IPS-11a (cell line): ENCODE measurements at regions not wholly inside any gene's neighbourhood (a gene's known extent, or its start where the extent isn't known, plus 50 kb on each side); places are given as distances from the start of the nearest gene placed in this dataset.

ENCODE experiments used
- H3K4me3 ChIP-seq: one replicate; pipeline ENCODE4 v1.5.1; 2013; ENCODE audit warnings: low read depth, low read length, control low read depth

DNA sequence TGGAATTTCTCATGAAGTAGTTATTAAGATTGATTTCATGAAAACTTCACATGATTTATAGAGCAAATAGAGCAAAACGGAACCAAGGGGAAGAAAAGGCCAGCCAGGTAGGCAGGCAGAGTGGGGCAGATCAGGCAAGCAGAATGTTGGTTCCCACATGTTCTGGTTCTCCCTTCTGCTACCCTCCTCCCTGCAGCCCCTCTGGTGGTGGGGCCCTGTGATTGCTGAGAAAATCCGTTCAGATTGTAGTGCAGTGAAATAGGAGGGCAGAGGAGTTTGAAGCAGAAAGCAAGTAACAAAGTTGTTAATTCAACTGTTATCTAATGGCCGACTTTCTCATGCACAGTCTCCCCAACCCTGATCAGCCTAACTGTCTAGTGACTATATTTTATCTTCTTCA is 185.3 kb downstream of the MID1IP1 start:
- no peak overlapping the region for H3K4me3 ChIP-seq

DNA sequence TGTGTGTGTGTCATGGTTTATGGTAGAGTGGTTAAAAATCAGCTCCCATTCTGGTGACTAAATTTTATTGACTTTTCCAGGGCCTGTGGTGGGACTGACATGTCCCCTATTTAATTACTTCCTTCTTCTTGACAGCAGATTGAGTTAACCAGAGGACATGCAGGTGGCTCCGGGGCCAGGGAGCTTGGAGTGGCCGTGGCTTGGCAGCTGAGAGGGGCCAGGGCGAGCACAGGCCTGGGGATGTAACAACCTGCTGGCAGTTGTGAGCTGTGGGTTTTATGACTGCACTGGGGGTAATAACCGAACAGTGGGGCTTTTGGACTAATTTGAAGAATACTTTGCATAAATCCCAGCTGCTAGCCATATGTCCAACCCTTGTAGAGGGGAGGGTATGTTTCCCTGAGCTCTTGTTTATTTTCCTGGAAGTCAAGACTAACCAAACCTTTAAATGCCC is 186.0 kb downstream of the MID1IP1 start:
- H3K4me3 ChIP-seq, result no peak overlapping the region

DNA sequence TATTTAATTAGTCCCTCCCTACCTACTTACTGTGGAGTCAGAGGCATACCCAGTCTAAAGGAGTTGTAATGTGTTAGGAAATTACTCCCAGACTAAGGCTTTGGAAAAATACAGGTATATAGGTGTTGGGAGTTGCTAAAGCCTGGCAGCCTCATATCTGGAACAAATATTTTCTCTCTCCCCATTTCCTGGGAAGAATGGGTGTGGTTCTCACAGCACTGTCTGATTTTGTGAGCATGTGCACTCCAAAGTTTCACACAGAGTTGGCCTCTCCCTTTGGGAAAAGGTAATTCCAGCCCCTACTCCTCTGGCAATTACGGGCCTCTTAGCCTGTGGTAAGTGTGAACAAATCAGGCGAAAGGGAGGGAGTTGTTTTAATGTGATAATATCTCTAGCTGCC is 187.0 kb downstream of the MID1IP1 start:
- H3K4me3 ChIP-seq, result no peak overlapping the region

DNA sequence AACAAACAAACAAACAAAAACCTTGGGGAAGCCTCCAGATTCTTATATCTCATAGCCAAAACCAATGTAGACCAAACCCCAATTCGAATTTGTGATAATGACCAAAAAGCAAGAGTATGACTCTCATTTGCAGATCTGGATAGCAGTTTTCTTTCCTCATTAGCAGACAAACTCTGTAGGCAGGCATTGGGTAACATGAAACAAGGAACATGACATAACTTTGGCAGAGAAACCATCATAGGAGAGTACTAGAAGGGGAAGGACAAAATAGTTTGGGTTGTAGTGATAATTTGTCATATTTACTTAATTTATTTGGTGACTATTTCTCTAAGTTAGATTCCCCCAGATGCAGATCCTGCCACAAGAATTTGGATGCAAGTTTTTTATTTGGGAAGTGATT is 187.8 kb downstream of the MID1IP1 start:
- no peak overlapping the region for H3K4me3 ChIP-seq

DNA sequence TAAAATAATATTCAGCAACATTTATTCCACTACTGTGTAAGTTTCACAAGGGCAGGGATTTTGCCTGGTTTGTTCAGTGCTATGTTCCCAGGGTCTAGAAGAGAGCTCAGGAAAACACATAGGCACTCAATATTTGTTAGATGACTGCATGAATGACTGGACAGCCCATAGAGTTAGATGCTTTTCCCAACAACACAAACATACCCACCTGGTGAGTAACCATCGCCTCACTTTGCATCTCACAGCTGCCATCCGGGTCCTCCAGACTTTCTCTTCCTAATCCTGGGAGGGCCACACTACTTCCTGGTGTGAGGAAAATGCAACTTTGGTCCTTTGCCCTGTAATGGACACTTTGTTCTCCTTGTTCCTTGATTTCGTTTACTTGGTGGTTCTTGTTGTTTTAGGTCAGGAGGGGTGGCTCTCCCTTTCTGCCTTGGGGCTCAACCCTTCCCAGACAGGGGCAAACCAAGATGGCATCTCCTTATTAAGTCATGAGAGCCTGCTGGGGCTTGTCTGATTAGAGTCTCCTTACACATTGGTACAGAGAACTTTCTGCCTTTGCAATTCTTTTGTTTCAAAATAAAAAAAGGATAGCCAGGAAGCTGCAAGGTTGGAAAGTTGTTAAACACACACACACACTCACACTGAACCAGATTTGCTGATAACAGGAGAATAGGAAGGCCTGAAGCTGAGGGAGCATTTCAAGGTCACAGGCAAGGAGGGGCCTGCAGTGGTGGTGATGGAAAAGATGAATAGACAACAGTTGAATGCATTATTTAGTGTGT is 190.6 kb downstream of the MID1IP1 start:
- H3K4me3 ChIP-seq, result no peak overlapping the region

DNA sequence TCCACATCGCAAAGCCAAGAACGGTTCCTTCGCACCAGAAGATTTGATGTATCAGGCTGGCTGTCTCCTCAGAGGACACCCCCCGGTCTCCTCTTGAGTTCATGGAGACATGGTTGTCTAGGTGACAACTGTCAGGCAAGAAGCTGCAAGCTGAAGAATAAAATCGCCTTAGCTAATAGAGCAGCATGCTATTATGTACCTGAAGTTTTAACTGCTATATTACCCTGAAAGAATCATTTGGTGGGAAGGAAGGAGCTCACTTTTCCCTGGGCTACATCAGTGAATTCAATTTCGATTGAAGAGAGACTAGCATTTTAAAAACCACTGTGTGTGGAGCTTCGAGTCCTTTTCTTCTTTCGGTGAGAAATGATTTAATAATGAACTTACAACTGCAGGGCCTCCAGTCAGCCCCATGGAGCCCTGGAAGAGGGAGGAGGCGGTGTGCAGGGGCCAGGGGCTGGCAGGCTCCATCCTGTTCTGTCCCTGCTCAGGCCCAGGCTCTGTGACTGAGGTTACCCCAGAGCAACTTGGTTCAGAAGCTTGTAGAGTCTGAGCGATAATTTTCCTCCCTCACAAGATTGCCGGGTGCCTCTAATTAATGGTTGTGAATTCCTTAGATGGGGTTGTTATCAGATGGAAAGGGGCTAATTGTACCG is 191.3 kb downstream of the MID1IP1 start:
- no peak overlapping the region for H3K4me3 ChIP-seq

- no peak overlapping the region for H3K4me3 ChIP-seq
These were observed 192.2 kb downstream of the MID1IP1 start for GRCh38 chrX:38993500-38993899.

DNA sequence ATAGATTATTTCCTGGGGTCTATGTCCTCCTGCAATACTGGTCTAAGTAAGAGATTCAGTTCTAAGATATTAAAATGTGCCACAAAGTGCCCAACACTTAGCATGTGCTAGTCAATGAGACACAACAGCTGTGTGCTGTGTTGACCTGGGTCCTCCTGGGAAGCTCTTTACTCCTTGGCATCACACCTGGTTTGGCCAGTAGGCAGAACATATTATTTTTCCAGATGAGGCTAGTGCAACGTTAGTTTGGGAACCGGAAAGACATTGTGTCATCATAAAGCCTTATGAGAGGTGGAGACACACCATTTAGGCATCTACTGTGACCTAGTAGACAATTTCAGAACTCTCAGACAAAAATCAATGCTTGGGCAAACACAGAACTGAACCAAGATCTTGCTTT is 197.8 kb downstream of the MID1IP1 start:
- H3K4me3 ChIP-seq, result no peak overlapping the region

- H3K4me3 ChIP-seq, result no peak overlapping the region
These were observed 198.9 kb downstream of the MID1IP1 start for GRCh38 chrX:38999967-39000745.

GRCh38 chrX:39000802-39001201 is 199.5 kb downstream of the MID1IP1 start:
- no peak overlapping the region for H3K4me3 ChIP-seq

DNA sequence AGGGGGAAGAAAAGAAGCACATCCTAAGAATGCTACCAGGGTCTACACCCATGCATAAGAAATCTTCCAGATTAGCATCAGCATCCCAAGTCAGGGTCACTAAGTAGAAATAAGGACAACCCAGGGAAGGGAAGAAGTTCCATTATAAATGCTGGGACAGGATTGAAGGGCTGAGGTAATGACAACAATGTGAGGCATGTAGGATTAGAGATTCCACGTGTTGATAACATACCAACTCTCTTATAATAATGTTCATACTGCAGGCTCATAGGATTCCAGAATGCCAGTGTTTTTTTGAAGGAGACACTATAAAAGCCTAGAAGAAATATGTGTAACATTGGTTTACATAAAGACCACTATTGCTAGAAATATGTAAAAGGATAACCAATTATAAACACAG is 201.2 kb downstream of the MID1IP1 start:
- no peak overlapping the region for H3K4me3 ChIP-seq

- H3K4me3 ChIP-seq, result no peak overlapping the region
These were observed 207.3 kb downstream of the MID1IP1 start for GRCh38 chrX:39008549-39008948.

DNA sequence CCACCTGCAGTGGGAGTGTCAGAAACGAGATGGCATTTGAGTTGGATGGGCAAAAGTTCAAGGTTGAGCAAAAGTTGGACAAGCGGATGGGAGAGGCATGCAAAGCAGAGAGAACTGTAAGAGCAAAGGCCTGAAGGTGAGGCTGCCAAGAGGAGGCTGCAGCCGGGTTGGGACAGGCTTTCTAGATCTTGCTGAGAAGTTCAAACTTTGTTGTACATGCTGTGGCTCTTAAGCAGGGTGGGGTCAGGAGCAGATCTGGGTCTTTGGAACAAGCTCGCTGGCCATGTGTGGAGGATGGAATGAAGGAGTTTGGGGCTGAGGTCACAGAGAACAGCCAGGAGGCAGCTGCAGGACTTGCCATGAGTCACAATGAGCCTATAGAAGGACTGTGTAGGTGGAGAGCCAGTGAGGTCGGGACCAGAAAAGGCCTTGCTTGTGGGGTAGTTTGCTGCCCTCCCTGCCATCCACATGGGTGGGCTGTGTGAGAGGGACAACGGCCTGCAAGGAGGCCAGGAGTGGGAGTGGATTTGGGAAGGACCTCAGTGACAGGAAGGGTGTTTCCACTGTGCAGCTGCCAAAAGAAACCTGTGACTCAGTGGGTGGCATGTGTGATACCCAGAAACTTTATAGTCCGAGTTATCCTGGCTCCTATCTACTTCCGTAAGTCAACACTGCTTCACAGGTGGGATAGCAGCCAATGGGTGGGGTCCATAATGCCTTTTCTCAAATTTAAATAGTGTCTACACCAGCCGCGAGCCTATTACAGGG is 210.4 kb downstream of the MID1IP1 start:
- H3K4me3 ChIP-seq, result no peak overlapping the region

DNA sequence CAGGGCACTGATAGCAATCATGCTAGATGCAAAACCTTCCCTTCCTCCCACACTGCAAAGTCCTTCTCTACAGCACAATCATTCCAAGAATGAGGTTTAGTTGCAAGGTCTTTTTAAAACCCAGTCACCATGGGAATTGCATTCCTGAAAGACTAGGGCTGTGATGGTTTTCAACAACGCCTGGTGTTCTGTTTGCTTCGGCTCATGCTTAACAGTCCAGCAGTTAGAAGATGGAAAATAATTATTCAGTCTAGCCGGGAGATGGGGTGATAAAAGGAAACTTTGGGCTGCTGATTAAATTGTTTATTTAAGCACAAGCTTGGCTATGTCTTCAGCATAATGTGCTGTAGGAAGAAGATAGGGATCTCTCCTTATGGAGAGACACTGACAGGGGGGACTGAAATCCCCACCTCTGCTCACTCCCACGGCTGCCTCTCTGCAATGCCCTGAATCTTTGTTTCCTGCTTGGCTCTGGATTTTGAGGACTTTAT is 211.4 kb downstream of the MID1IP1 start:
- no peak overlapping the region for H3K4me3 ChIP-seq

- no peak overlapping the region for H3K4me3 ChIP-seq
These were observed 215.3 kb downstream of the MID1IP1 start for GRCh38 chrX:39016556-39016955.

DNA sequence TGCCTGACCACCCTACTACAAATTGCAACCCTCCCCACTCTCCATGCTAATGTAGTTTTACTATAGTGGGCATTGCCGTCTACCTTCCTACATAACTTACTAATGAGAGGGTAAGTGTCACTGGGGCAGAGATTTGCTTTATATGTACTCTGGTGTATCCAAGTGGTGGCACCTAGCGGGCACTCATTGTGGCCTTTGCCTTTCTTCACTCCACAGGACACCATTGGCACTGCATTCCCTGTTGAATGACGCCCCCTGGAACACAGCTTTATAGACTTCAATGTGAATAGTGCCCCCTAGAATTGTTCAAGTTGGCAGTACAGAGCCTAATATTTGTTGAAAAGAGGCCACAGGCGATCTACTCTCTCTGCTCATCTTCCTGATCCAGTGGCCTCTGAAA is 215.8 kb downstream of the MID1IP1 start:
- no peak overlapping the region for H3K4me3 ChIP-seq

GRCh38 chrX:39017716-39018115 is 216.5 kb downstream of the MID1IP1 start:
- H3K4me3 ChIP-seq, result no peak overlapping the region

DNA sequence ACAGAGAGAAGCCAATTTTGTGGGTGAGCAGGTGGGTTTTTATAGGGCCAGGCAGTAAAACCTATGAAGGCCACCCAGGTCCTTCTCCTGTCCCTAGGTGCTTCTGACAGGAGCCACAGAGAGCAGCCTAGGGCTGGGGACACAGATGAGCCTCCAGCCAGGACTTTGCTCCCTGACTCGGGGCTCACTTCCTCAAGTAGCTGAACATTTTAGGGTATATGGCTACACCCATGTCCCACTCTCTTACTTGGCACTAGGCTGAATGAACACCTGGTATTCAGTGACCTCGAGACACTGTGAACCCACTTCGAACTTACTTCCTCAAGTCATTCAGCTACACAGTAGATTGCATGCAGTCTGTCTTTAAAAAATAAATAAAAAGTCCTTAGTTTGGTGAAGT is 217.3 kb downstream of the MID1IP1 start:
- no peak overlapping the region for H3K4me3 ChIP-seq

DNA sequence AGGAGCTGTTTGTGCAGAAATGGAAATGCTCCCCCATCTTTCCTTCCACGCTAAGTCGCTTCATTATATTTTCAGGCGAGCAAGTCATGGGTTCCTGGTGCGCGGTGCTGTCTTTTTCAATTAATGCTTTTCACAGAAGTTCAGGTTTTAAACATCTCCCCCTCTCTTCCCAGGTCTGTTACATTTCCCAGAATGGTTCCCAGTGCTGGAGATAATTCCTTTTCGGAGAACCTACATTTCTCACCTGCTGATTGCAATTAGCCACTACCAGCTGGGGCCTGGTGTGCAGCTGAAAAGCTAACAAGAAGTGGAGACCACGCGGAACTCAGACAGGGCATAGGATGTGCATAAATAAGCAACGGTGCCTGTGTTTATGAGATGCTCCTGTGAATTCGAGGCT is 217.8 kb downstream of the MID1IP1 start:
- no peak overlapping the region for H3K4me3 ChIP-seq

DNA sequence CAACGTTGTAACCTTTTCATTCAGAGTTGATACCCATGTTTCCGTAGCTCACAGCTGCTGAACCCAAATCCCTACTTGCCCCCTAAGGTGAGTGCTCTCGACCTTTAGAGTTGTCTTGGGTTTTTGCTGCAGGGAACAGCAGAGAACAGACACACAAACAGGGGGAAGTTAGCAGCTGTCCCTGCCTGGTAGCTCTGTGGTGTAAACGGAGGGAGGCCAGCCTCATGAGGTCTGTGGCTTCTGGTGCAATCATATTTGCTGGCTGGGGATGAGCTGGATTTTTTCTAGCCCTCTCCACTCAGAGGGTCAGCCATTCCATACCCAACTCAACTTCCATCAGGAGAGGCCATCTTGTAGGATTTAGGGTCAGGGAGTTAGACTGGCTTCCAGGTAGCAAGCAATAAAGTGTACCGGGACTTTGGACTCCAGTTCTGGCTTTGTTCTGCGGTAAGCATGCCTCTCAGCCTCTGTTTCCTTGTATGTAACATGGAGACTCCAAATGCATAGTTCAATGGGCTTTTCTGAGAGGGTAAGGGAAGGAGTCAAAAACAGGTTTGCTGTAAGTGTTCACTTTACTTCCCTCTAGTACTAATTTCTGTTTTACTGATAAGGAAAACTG is 218.9 kb downstream of the MID1IP1 start:
- no peak overlapping the region for H3K4me3 ChIP-seq
